Neural cell (in vitro differentiated cells): ENCODE measurements at regions not wholly inside any gene's neighbourhood (a gene's known extent, or its start where the extent isn't known, plus 50 kb on each side); places are given as distances from the start of the nearest gene placed in this dataset.

Experiments used
- H2AFZ ChIP-seq: fragments of 200-600, 300-800 bp; sonication (generic), shearing (Covaris generic); 2 replicates; pipeline ENCODE4 v1.6.0; 2014; ENCODE audit warnings: low read depth, mild to moderate bottlenecking, antibody characterized with exemption, low read length, moderate library complexity
- H3F3A ChIP-seq: fragments of 200-600 bp; shearing (Covaris generic); 2 replicates; pipeline ENCODE4 v1.6.1; 2016; ENCODE audit warnings: mild to moderate bottlenecking, moderate library complexity, mixed read lengths, antibody characterized with exemption, low read length; ENCODE audit not compliant: insufficient read depth, poor library complexity, severe bottlenecking
- H3K27ac ChIP-seq: fragments of 200-600, 300-800 bp; sonication (generic), shearing (Covaris generic); 2 replicates; pipeline ENCODE4 v1.5.1; 2014; ENCODE audit warnings: mild to moderate bottlenecking, low read length, moderate library complexity
- H3K27me3 ChIP-seq: fragments of 300-800, 200-600 bp; sonication (generic), shearing (Covaris generic); 2 replicates; pipeline ENCODE4 v1.6.0; 2014; ENCODE audit warnings: mild to moderate bottlenecking, low read depth, low read length, moderate library complexity; ENCODE audit not compliant: insufficient read depth
- H3K36me3 ChIP-seq: fragments of 300-800, 200-600 bp; sonication (generic), shearing (Covaris generic); 2 replicates; pipeline ENCODE4 v1.5.1; 2014; ENCODE audit warnings: mild to moderate bottlenecking, antibody characterized with exemption, low read length, moderate library complexity; ENCODE audit not compliant: insufficient read depth
- H3K4me2 ChIP-seq: fragments of 300-800, 200-600 bp; sonication (generic), shearing (Covaris generic); 2 replicates; pipeline ENCODE4 v1.6.0; 2014; ENCODE audit warnings: mild to moderate bottlenecking, low read length
- H3K4me3 ChIP-seq: fragments of 300-800, 200-600 bp; sonication (generic), shearing (Covaris generic); 2 replicates; pipeline ENCODE4 v1.5.1; 2014; ENCODE audit warnings: mild to moderate bottlenecking, low read length, moderate library complexity
- H3K79me2 ChIP-seq: fragments of 200-600 bp; shearing (Covaris generic); replicated peaks from 2 replicates; pipeline ENCODE4 v1.6.0; 2014; ENCODE audit warnings: mild to moderate bottlenecking, low read length, moderate library complexity; ENCODE audit not compliant: insufficient read depth
- H3K9ac ChIP-seq: fragments of 300-800, 200-600 bp; sonication (generic), shearing (Covaris generic); 2 replicates; pipeline ENCODE4 v1.6.1; 2016; ENCODE audit warnings: mild to moderate bottlenecking, low read length, mixed read lengths
- H3K9me2 ChIP-seq: fragments of 200-600 bp; shearing (Covaris generic); 2 replicates; pipeline ENCODE4 v1.6.1; 2016; ENCODE audit warnings: mild to moderate bottlenecking, low read length, mixed read lengths; ENCODE audit not compliant: insufficient read depth
- H3K9me3 ChIP-seq: fragments of 200-600, 300-800 bp; sonication (generic), shearing (Covaris generic); 2 replicates; pipeline ENCODE4 v1.6.1; 2016; ENCODE audit warnings: mild to moderate bottlenecking, mixed run types, low read length, moderate library complexity, mixed read lengths
- H4K20me1 ChIP-seq: fragments of 200-600 bp; shearing (Covaris generic); 2 replicates; pipeline ENCODE4 v1.6.1; 2016; ENCODE audit warnings: mild to moderate bottlenecking, mixed run types; ENCODE audit not compliant: insufficient read depth
- EP300 ChIP-seq: fragments of 450-650 bp; conservative IDR thresholded peaks from 2 replicates; pipeline ENCODE4 v1.6.1; 2014; ENCODE audit warnings: antibody characterized with exemption, mild to moderate bottlenecking, moderate library complexity; ENCODE audit not compliant: poor library complexity, severe bottlenecking
- EZH2 ChIP-seq: fragments of 200-600, 300-800 bp; shearing (Covaris generic), sonication (generic); IDR thresholded peaks from 2 replicates; pipeline ENCODE4 v1.6.1; 2014; ENCODE audit warnings: antibody characterized with exemption, low read length, borderline replicate concordance, mild to moderate bottlenecking; ENCODE audit not compliant: insufficient read depth, poor library complexity, severe bottlenecking
- MXI1 ChIP-seq: fragments of 450-650 bp; conservative IDR thresholded peaks from 2 replicates; pipeline ENCODE4 v1.6.1; 2014; ENCODE audit warnings: antibody characterized with exemption, mild to moderate bottlenecking; ENCODE audit not compliant: poor library complexity, severe bottlenecking
- POLR2AphosphoS5 ChIP-seq: IDR thresholded peaks from 2 replicates; pipeline ENCODE4 v1.6.1; 2012
- RAD21 ChIP-seq: fragments of 450-650 bp; conservative IDR thresholded peaks from 2 replicates; pipeline ENCODE4 v1.6.1; 2014; ENCODE audit warnings: antibody characterized with exemption, mild to moderate bottlenecking, moderate library complexity
- SMC3 ChIP-seq: fragments of 450-650 bp; conservative IDR thresholded peaks from 2 replicates; pipeline ENCODE4 v1.6.1; 2014; ENCODE audit warnings: antibody characterized with exemption, mild to moderate bottlenecking, moderate library complexity; ENCODE audit not compliant: poor library complexity
- TAF1 ChIP-seq: IDR thresholded peaks from 2 replicates; pipeline ENCODE4 v1.6.1; 2012; ENCODE audit warnings: low read depth
- TF ChIP-seq, protein P1 (sequence below): IDR thresholded peaks from 2 replicates; pipeline ENCODE4 v1.6.1; 2012; ENCODE audit warnings: borderline replicate concordance
- TF ChIP-seq, protein P2 (sequence below): fragments of 450-650 bp; IDR thresholded peaks from 2 replicates; pipeline ENCODE4 v1.5.1; 2014; ENCODE audit warnings: antibody characterized with exemption, mild to moderate bottlenecking, moderate library complexity; ENCODE audit not compliant: poor library complexity, severe bottlenecking

DNA sequence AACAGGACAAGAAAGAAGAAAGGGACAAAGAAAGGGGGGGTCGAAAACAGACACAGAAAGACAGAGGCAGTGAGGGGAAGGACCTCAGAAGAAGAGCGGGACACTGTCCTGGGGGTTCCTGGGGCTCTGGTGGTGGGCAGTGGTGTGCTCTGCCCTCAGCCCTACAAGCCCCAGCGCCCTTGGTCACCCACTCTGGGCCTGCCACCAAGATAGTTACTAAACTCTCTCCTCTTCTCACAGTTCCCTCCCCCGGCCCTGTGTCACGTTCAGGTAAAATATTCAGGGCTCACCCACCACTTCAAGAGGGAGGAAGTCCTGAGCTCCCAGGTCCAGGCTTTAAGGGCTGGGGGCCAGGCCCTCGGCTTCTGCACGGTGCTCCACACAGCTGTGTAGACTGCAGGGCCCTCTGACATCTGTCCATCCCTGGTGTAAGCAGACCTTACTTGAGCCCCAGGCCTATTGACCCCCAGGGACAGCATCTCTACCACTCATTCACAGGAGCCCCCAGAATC lies 87.4 kb downstream of the MRPL14 start:
- H3K27ac ChIP-seq, result no peak overlapping the region
- no peak overlapping the region for H3K4me3 ChIP-seq
- H2AFZ ChIP-seq, result no peak overlapping the region
- H3K36me3 ChIP-seq, result no peaks in the 10 kb centered on the region
- H4K20me1 ChIP-seq, result no peaks in the 10 kb centered on the region
- H3K27me3 ChIP-seq, result no peaks in the 10 kb centered on the region
- H3K9me3 ChIP-seq, result no peaks in the 10 kb centered on the region
- no peak overlapping the region for H3K4me2 ChIP-seq
- no peak for TF ChIP-seq TAF1
- TF ChIP-seq, protein P1, sequence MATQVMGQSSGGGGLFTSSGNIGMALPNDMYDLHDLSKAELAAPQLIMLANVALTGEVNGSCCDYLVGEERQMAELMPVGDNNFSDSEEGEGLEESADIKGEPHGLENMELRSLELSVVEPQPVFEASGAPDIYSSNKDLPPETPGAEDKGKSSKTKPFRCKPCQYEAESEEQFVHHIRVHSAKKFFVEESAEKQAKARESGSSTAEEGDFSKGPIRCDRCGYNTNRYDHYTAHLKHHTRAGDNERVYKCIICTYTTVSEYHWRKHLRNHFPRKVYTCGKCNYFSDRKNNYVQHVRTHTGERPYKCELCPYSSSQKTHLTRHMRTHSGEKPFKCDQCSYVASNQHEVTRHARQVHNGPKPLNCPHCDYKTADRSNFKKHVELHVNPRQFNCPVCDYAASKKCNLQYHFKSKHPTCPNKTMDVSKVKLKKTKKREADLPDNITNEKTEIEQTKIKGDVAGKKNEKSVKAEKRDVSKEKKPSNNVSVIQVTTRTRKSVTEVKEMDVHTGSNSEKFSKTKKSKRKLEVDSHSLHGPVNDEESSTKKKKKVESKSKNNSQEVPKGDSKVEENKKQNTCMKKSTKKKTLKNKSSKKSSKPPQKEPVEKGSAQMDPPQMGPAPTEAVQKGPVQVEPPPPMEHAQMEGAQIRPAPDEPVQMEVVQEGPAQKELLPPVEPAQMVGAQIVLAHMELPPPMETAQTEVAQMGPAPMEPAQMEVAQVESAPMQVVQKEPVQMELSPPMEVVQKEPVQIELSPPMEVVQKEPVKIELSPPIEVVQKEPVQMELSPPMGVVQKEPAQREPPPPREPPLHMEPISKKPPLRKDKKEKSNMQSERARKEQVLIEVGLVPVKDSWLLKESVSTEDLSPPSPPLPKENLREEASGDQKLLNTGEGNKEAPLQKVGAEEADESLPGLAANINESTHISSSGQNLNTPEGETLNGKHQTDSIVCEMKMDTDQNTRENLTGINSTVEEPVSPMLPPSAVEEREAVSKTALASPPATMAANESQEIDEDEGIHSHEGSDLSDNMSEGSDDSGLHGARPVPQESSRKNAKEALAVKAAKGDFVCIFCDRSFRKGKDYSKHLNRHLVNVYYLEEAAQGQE, result no peak
- TF ChIP-seq RAD21, result no peak
- no peak for TF ChIP-seq EZH2
- no peak for TF ChIP-seq POLR2AphosphoS5
- no peak for TF ChIP-seq SMC3
- H3K9me2 ChIP-seq, result no peaks in the 10 kb centered on the region
- no peaks in the 10 kb centered on the region for H3F3A ChIP-seq
- no peaks in the 10 kb centered on the region for H3K79me2 ChIP-seq
- no peak overlapping the region for H3K9ac ChIP-seq

DNA sequence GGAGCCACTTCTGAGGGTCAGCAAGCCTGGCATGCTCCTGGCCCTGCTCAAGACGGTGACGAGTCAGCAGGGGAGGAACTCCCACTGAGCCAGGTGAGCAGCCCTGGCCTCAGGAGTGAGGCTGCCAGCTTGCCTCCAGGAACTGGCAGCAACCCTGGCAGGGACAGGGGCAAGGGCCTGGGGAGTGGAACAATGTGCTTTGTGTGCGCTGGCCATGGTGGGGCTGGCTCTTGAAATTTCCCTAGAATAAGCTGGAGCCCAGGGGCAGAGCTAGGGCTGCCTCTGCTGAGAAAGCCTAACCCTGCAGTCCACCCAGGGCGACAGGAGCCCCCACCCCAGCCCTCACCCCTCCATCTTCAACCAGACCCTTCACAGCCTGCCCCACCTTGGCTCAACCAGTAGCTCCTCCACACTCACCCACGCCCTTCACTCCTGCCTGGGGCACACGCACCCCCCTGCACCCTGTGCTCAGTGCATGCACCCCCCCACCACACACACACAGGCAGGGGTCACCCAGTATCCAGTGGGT lies 88.0 kb downstream of the MRPL14 start:
- Histone ChIP-seq H3K79me2 (no peaks in the 10 kb centered on the region), H3K9me3 (no peaks in the 10 kb centered on the region), H3K27ac (no peak overlapping the region), H3K27me3 (no peaks in the 10 kb centered on the region), H3K36me3 (no peaks in the 10 kb centered on the region), H3K9me2 (no peaks in the 10 kb centered on the region), H4K20me1 (no peaks in the 10 kb centered on the region), H3F3A (no peaks in the 10 kb centered on the region), H3K9ac (no peak overlapping the region), H3K4me3 (no peak overlapping the region), H2AFZ (no peak overlapping the region), H3K4me2 (no peak overlapping the region)
- no peak for TF ChIP-seq POLR2AphosphoS5
- TF ChIP-seq MXI1, result no peak
- no peak for TF ChIP-seq SMC3
- TF ChIP-seq TAF1, result no peak
- no peak for TF ChIP-seq EP300
- no peak for TF ChIP-seq EZH2
- TF ChIP-seq, protein P1, result no peak
- no peak for TF ChIP-seq RAD21
- TF ChIP-seq, protein P2, sequence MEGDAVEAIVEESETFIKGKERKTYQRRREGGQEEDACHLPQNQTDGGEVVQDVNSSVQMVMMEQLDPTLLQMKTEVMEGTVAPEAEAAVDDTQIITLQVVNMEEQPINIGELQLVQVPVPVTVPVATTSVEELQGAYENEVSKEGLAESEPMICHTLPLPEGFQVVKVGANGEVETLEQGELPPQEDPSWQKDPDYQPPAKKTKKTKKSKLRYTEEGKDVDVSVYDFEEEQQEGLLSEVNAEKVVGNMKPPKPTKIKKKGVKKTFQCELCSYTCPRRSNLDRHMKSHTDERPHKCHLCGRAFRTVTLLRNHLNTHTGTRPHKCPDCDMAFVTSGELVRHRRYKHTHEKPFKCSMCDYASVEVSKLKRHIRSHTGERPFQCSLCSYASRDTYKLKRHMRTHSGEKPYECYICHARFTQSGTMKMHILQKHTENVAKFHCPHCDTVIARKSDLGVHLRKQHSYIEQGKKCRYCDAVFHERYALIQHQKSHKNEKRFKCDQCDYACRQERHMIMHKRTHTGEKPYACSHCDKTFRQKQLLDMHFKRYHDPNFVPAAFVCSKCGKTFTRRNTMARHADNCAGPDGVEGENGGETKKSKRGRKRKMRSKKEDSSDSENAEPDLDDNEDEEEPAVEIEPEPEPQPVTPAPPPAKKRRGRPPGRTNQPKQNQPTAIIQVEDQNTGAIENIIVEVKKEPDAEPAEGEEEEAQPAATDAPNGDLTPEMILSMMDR, result no peak
